ENCODE measurements at regions not wholly inside any gene's neighbourhood (a gene's known extent, or its start where the extent isn't known, plus 50 kb on each side); places are given as distances from the start of the nearest gene placed in this dataset.

- Histone ChIP-seq H2BK5ac (ENCODE audit: low read depth, low read length) (no peak overlapping the region; the same call in 1 of the 2 replicates), H3K4me1 (replicated peaks in 1 of 4; ENCODE audit: control insufficient read depth in 3 of 4, insufficient read depth in 4 of 4, low read length in 3 of 4) (peaks cover 0 to 5% (median under 1%) of the 10 kb centered on the region in 4 experiments; a peak in 2 of 7 replicates), H3K79me1 (ENCODE audit: low read depth, low read length) (no peaks in the 10 kb centered on the region), H2BK15ac (ENCODE audit: low read length) (no peak overlapping the region), H3K9ac (replicated peaks in 1 of 4; ENCODE audit: extremely low read depth in 1 of 4, low read depth in 3 of 4, low read length in 3 of 4) (no peak overlapping the region), H3K9me3 (ENCODE audit: insufficient read depth in 2 of 2, low read depth in 1 of 2, low read length in 1 of 2) (no peaks in the 10 kb centered on the region), H3K4me2 (ENCODE audit: insufficient read depth in 1 of 2, low read depth in 2 of 2, low read length in 2 of 2) (peak overlapping the region in 1 of 2 experiments; percentile 25; a peak in 1 of 4 replicates), H3K14ac (ENCODE audit: insufficient read length) (no peak overlapping the region), H3K36me3 (ENCODE audit: control insufficient read depth in 2 of 4, insufficient read depth in 4 of 4, low read length in 3 of 4) (no peaks in the 10 kb centered on the region; a peak in 1 of 8 replicates), H2BK12ac (ENCODE audit: low read depth, low read length) (no peak overlapping the region), H4K91ac (replicated peaks; ENCODE audit: insufficient read length, low read length) (no peak overlapping the region), H3K79me2 (ENCODE audit: control insufficient read depth in 1 of 2, insufficient read depth in 2 of 2, low read length in 2 of 2) (no peaks in the 10 kb centered on the region), H3K27ac (ENCODE audit: low read depth, low read length) (no peak overlapping the region), H3K18ac (ENCODE audit: extremely low read depth, low read length) (peak overlapping the region; percentile 55; the same call in 1 of the 2 replicates), H2AFZ (ENCODE audit: low read length) (peak overlapping the region; percentile 95; the same call in 1 of the 2 replicates), H4K20me1 (replicated peaks in 1 of 2; ENCODE audit: control insufficient read depth in 1 of 2, insufficient read depth in 2 of 2, low read length in 2 of 2) (no peaks in the 10 kb centered on the region), H2BK20ac (ENCODE audit: low read length) (0 out of 2 replicates have a peak overlapping the region, but pooled peaks have one; percentile 67), H2AK5ac (ENCODE audit: low read depth, low read length) (no peak overlapping the region), H3K23ac (ENCODE audit: insufficient read length) (no peak overlapping the region), H4K8ac (ENCODE audit: extremely low read depth, insufficient read depth, low read length) (no peak overlapping the region), H3K56ac (replicated peaks; ENCODE audit: insufficient read length, low read depth, low read length) (no peak overlapping the region), H3K23me2 (ENCODE audit: low read depth, low read length) (peaks cover 3% of the 10 kb centered on the region), H3K4ac (replicated peaks; ENCODE audit: insufficient read length, low read depth, low read length) (no peak overlapping the region), H2BK120ac (replicated peaks; ENCODE audit: low read depth, low read length) (no peak overlapping the region), H3K4me3 (ENCODE audit: extremely low read depth in 1 of 4, insufficient read depth in 2 of 4, low read depth in 3 of 4, low read length in 4 of 4) (no peak overlapping the region), H4K5ac (ENCODE audit: insufficient read length, low read depth, low read length) (no peak overlapping the region), H3K27me3 (replicated peaks in 1 of 4; ENCODE audit: control insufficient read depth in 3 of 4, extremely low read depth in 1 of 4, insufficient read depth in 3 of 4, low read length in 3 of 4) (0 out of 7 replicates have a peak, but pooled peaks cover 0 to 2% (median 0%) of the 10 kb centered on the region in 4 experiments)
- 68% methylated on average over 13 of the region's 13 CpGs; no CpG with 5 or more reads in 1 of the 2 experiments for WGBS, 2 experiments (ENCODE audit: extremely low coverage in 1 of 2, insufficient coverage in 1 of 2, insufficient read length in 1 of 2, insufficient replicate concordance in 2 of 2, low coverage in 1 of 2, low lambda C conversion rate in 2 of 2, missing lambda C conversion rate in 1 of 2)
- CTCF ChIA-PET (ENCODE audit: partially characterized antibody) = interaction anchor here (0.7 to 1.8 kb wide), 9 partner anchors 9 to 168 kb away, joined by 3 to 7 read pairs (median 3); no protein-coding TSS in a partner anchor
- TF ChIP-seq JUND (IDR thresholded peaks at IDR 0.05; ENCODE audit: low read length) = peak; percentile 89
- no peak; a peak in 2 of 4 replicates for TF ChIP-seq RAD21 (IDR thresholded peaks at IDR 0.05 in 1 of 2, conservative IDR thresholded peaks at IDR 0.05 in 1 of 2; ENCODE audit: low read depth in 2 of 2, low read length in 2 of 2)
- 0 out of 2 replicates have a peak, but pooled peaks have one; percentile 28 for TF ChIP-seq JUN (IDR thresholded peaks at IDR 0.05; ENCODE audit: low read depth, low read length)
- TF ChIP-seq FOSL1 (IDR thresholded peaks at IDR 0.05; ENCODE audit: insufficient read depth, low read depth, low read length) = no peak
- TF ChIP-seq MAX (IDR thresholded peaks at IDR 0.05) = peak; percentile 28; the same call in 1 of the 2 replicates
- no peak for TF ChIP-seq RNF2 (IDR thresholded peaks at IDR 0.05; ENCODE audit: borderline replicate concordance, low read depth, low read length, missing control alignments, poor library complexity, severe bottlenecking)
- POLR2A ChIA-PET (ENCODE audit: partially characterized antibody) = interaction anchor here (1.0 to 1.1 kb wide), 2 partner anchors 61 to 199 kb away, joined by 3 read pairs; no protein-coding TSS in a partner anchor
- FAIRE-seq = no peak
- no peak for DNase-seq (ENCODE audit: low read depth in 1 of 2, low spot score in 2 of 2)
Measured at GRCh38 chr5:173764332-173765028, 123.7 kb upstream of the CPEB4 start.
